ENCODE measurements at regions not wholly inside any gene's neighbourhood (a gene's known extent, or its start where the extent isn't known, plus 50 kb on each side); places are given as distances from the start of the nearest gene placed in this dataset.

GRCh38 chr15:61518191-61518950 lies 289.3 kb upstream of the RORA start:
- no peak for TF ChIP-seq CTCF (IDR thresholded peaks at IDR 0.05 in 2 of 3, conservative IDR thresholded peaks at IDR 0.05 in 1 of 3; ENCODE audit: insufficient read depth in 2 of 3, low read depth in 1 of 3, low read length in 3 of 3)
- TF ChIP-seq RBFOX2 (IDR thresholded peaks at IDR 0.05; ENCODE audit: low read depth, low read length) = no peak
- TF ChIP-seq ARID3A (IDR thresholded peaks at IDR 0.05; ENCODE audit: borderline replicate concordance, low read depth, low read length) = no peak
- TF ChIP-seq GABPA (tag; conservative IDR thresholded peaks at IDR 0.05; ENCODE audit: low read depth) = no peak
- TF ChIP-seq SP2 (IDR thresholded peaks at IDR 0.05; ENCODE audit: extremely low read depth, low read depth, low read length, poor library complexity, severe bottlenecking) = no peak
- no peak for TF ChIP-seq HOMEZ (CRISPR knock-in tag; IDR thresholded peaks at IDR 0.05)
- TF ChIP-seq HCFC1 (IDR thresholded peaks at IDR 0.05; ENCODE audit: low read depth, low read length) = no peak

All from K562 (cell line).